Caco-2 (cell line): ENCODE measurements at regions not wholly inside any gene's neighbourhood (a gene's known extent, or its start where the extent isn't known, plus 50 kb on each side); places are given as distances from the start of the nearest gene placed in this dataset.

ENCODE experiments used
- BruUV-seq: library from RNA; stranded (reverse); fragments of 400-500 nt; replicated peaks from 2 replicates; lab custom pipeline; 2021; lab: Mats Ljungman, UMichigan
- CTCF ChIA-PET: fragments of 300-600 bp; sonication (Branson Sonifier 250); formaldehyde crosslinking; loops from one replicate; lab custom pipeline; 2022; ENCODE audit warnings: antibody characterized with exemption; lab: Charles Lee
- POLR2A ChIA-PET: fragments of 300-600 bp; sonication (Branson Sonifier 250); formaldehyde crosslinking; loops from one replicate; lab custom pipeline; 2022; ENCODE audit warnings: antibody characterized with exemption; lab: Charles Lee
- DNase-seq, 2 experiments: peaks; one replicate each; pipeline versions ENCODE4 v3.0.0 to v3.0.0-alpha.2; 2020 to 2022
- H3K27me3 ChIP-seq: replicated peaks from 2 replicates; pipeline ENCODE4 v1.6.0; 2011; ENCODE audit warnings: low read length; ENCODE audit not compliant: control insufficient read depth, insufficient read depth
- H3K36me3 ChIP-seq: 2 replicates; pipeline ENCODE4 v1.5.1; 2011; ENCODE audit warnings: low read length; ENCODE audit not compliant: control insufficient read depth, insufficient read depth
- H3K4me1 ChIP-seq: fragments of 250-450 bp; sonication (Bioruptor Pico); 2 replicates; pipeline ENCODE4 v1.5.1; 2020; ENCODE audit warnings: mild to moderate bottlenecking
- H3K4me3 ChIP-seq: 2 replicates; pipeline ENCODE4 v1.5.1; 2011; ENCODE audit warnings: low read depth, mild to moderate bottlenecking, control low read depth, low read length
- H3K9me3 ChIP-seq: fragments of 250-450 bp; sonication (Bioruptor Pico); 2 replicates; pipeline ENCODE4 v1.5.1; 2020; ENCODE audit warnings: mild to moderate bottlenecking, moderate library complexity
- H3K27ac Mint-ChIP-seq: one replicate; pipeline ENCODE4 v1.8.0; 2022; ENCODE audit warnings: mixed read lengths; ENCODE audit not compliant: unreplicated experiment
- H3K27me3 Mint-ChIP-seq: one replicate; pipeline ENCODE4 v1.8.0; 2022; ENCODE audit warnings: mixed read lengths; ENCODE audit not compliant: insufficient read depth, unreplicated experiment
- H3K36me3 Mint-ChIP-seq: one replicate; pipeline ENCODE4 v1.8.0; 2022; ENCODE audit warnings: mild to moderate bottlenecking, mixed read lengths; ENCODE audit not compliant: insufficient read depth, unreplicated experiment
- H3K4me1 Mint-ChIP-seq: one replicate; pipeline ENCODE4 v1.8.0; 2022; ENCODE audit warnings: low read depth, mixed read lengths; ENCODE audit not compliant: unreplicated experiment
- H3K4me3 Mint-ChIP-seq: one replicate; pipeline ENCODE4 v1.8.0; 2022; ENCODE audit warnings: mild to moderate bottlenecking, moderate library complexity, mixed read lengths; ENCODE audit not compliant: unreplicated experiment
- H3K9me3 Mint-ChIP-seq: one replicate; pipeline ENCODE4 v1.8.0; 2022; ENCODE audit warnings: mixed read lengths; ENCODE audit not compliant: unreplicated experiment
- CTCF ChIP-seq, 2 experiments: fragments of 200-600 bp in 1 of 2; IDR thresholded peaks; 1 replicate in 1 of 2; 2 replicates in 1 of 2; pipeline versions ENCODE4 v1.5.1 to v1.8.0; 2011 to 2022; ENCODE audit warnings: antibody characterized with exemption in 1 of 2, control low read depth in 1 of 2, inconsistent platforms in 1 of 2, low read depth in 1 of 2, low read length in 1 of 2, mild to moderate bottlenecking in 1 of 2, moderate library complexity in 1 of 2; ENCODE audit not compliant: insufficient read depth in 1 of 2, severe bottlenecking in 1 of 2, unreplicated experiment in 1 of 2
- intact Hi-C: fragments of 100-400 bp; cut with micrococcal nuclease; formaldehyde crosslinking; loops from one replicate; pipeline ENCODE4 v1.10.0; 2022; ENCODE audit not compliant: unreplicated experiment

- H3K36me3 ChIP-seq, result no peaks in the 10 kb centered on the region
- intact Hi-C loops, result no loop called here
- DNase-seq, result no peak
These were observed 72.2 kb upstream of the STOX2 start for GRCh38 chr4:183832776-183833450.

DNA sequence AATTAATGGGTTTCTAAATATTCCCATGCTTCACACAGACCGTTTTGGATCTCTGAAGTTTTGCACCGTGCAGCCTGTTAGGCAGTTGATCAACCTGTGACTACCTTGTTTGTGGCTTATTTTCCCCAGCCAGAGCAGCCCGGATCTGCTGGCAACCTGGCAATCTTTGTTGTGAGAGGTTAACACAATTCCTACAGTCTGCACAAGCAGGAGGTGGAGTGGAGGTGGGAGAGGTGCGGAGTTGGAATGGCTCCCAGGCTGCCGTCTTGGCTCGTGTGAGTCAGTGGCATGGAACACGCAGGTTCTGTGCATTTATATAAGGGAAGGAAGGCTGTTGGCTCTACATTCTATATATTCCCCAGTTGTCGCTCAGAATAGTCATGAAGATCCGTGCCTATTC is 70.9 kb upstream of the STOX2 start:
- H3K4me3 Mint-ChIP-seq, result no peak overlapping the region
- no peak for TF ChIP-seq CTCF (IDR thresholded peaks at IDR 0.05; ENCODE audit: insufficient read depth in 1 of 2, low read depth in 1 of 2, low read length in 1 of 2, severe bottlenecking in 1 of 2, unreplicated experiment in 1 of 2)
- no peak for DNase-seq
- H3K4me1 Mint-ChIP-seq, result no peaks in the 10 kb centered on the region
- POLR2A ChIA-PET, result no interaction called here
- intact Hi-C loops, result no loop called here
- Histone ChIP-seq H3K4me3 (no peak overlapping the region), H3K4me1 (no peaks in the 10 kb centered on the region), H3K36me3 (no peaks in the 10 kb centered on the region), H3K9me3 (no peaks in the 10 kb centered on the region), H3K27me3 (no peaks in the 10 kb centered on the region)
- BruUV-seq, result no TSS peak
- H3K27me3 Mint-ChIP-seq, result no peaks in the 10 kb centered on the region
- H3K27ac Mint-ChIP-seq, result no peak overlapping the region
- H3K36me3 Mint-ChIP-seq, result no peaks in the 10 kb centered on the region
- CTCF ChIA-PET, result interaction anchor here (0.7 kb wide), 1 partner anchor 1103 kb away, joined by 4 read pairs; no protein-coding TSS in a partner anchor
- H3K9me3 Mint-ChIP-seq, result no peaks in the 10 kb centered on the region

More at GRCh38 chr4:183832776-183833450, 72.2 kb upstream of the STOX2 start:
- no peaks in the 10 kb centered on the region for H3K9me3 ChIP-seq
- Mint-ChIP-seq H3K36me3 (no peaks in the 10 kb centered on the region), H3K4me3 (no peak overlapping the region), H3K27ac (no peak overlapping the region), H3K9me3 (no peaks in the 10 kb centered on the region), H3K27me3 (no peaks in the 10 kb centered on the region), H3K4me1 (no peaks in the 10 kb centered on the region)
- no peaks in the 10 kb centered on the region for H3K4me1 ChIP-seq
- POLR2A ChIA-PET, result no interaction called here
- no peak for TF ChIP-seq CTCF (IDR thresholded peaks at IDR 0.05; ENCODE audit: insufficient read depth in 1 of 2, low read depth in 1 of 2, low read length in 1 of 2, severe bottlenecking in 1 of 2, unreplicated experiment in 1 of 2)
- no TSS peak for BruUV-seq
- no peak overlapping the region for H3K4me3 ChIP-seq
- H3K27me3 ChIP-seq, result no peaks in the 10 kb centered on the region
- CTCF ChIA-PET, result no interaction called here

- DNase-seq, result no peak
- Mint-ChIP-seq H3K27me3 (no peaks in the 10 kb centered on the region), H3K27ac (no peak overlapping the region), H3K9me3 (no peaks in the 10 kb centered on the region), H3K4me3 (no peak overlapping the region), H3K4me1 (no peaks in the 10 kb centered on the region), H3K36me3 (no peaks in the 10 kb centered on the region)
- H3K4me3 ChIP-seq, result no peak overlapping the region
- no peaks in the 10 kb centered on the region for H3K36me3 ChIP-seq
- TF ChIP-seq CTCF (IDR thresholded peaks at IDR 0.05; ENCODE audit: insufficient read depth in 1 of 2, low read depth in 1 of 2, low read length in 1 of 2, severe bottlenecking in 1 of 2, unreplicated experiment in 1 of 2), result no peak
- intact Hi-C loops, result no loop called here
- H3K4me1 ChIP-seq, result no peaks in the 10 kb centered on the region
- ChIA-PET CTCF (no interaction called here), POLR2A (no interaction called here)
- no peaks in the 10 kb centered on the region for H3K27me3 ChIP-seq
- BruUV-seq, result no TSS peak
- H3K9me3 ChIP-seq, result no peaks in the 10 kb centered on the region
These were observed 67.9 kb upstream of the STOX2 start for GRCh38 chr4:183837222-183837621.
